ENCODE measurements at regions not wholly inside any gene's neighbourhood (a gene's known extent, or its start where the extent isn't known, plus 50 kb on each side); places are given as distances from the start of the nearest gene placed in this dataset.

DNA sequence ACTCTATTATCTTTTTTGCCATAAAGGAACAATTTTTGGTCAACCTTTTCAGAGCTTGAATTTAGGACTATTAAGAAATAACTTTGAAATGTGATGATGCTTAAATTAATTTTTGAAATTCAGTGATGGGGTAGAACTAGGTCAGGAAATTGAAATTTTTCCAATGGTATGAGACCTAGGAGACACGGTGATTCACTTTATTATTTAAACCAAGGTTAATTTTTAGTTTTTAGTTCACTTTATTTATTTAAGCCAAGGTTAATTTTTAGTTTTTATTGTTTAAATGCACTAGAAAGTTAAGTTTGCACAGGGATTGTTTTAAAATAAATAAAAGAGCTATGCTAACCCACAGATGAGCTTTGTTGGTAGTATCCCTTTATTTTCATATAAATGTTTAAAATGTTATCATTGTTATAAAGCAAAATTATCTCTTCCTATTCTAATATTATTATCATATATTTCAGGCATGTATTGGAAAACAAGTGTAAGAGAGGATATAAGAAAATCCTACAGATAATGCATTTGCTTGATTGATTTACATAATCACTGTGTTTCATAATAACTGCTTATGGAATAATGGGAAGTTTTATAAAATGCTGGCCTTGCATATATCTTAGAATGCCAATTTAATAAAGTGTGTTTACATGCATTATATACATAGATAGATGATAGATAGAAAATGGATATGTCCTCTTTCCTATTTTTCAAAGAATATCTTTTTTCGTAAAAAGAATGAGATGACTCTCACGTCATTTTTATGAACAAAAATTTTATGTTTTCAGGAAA lies 163.6 kb downstream of the HGF start:
- DNase-seq: no peak
- TF ChIP-seq EZH2phosphoT487 (IDR thresholded peaks at IDR 0.05; ENCODE audit: insufficient read depth, low read depth) (no peak), EZH2 (IDR thresholded peaks at IDR 0.05; ENCODE audit: insufficient read depth, poor library complexity, severe bottlenecking) (no peak)
- Histone ChIP-seq H3K4me3 (no peak overlapping the region), H3K79me2 (ENCODE audit: insufficient read depth) (no peaks in the 10 kb centered on the region), H3K9me3 (ENCODE audit: low read depth) (no peaks in the 10 kb centered on the region), H3K4me1 (ENCODE audit: insufficient read depth) (no peaks in the 10 kb centered on the region), H4K20me1 (ENCODE audit: insufficient read depth) (no peaks in the 10 kb centered on the region), H2AFZ (peak overlapping the region; percentile 15; the same call in 1 of the 2 replicates), H3K27ac (no peak overlapping the region), H3K9me2 (ENCODE audit: insufficient read depth) (no peaks in the 10 kb centered on the region), H3K36me3 (ENCODE audit: low read depth) (no peaks in the 10 kb centered on the region), H3K27me3 (replicated peaks; ENCODE audit: insufficient read depth) (no peaks in the 10 kb centered on the region), H3K9ac (no peak overlapping the region), H3F3A (ENCODE audit: insufficient read depth) (peaks cover 7% of the 10 kb centered on the region; the same call in 1 of the 2 replicates), H3K4me2 (ENCODE audit: unreplicated experiment) (no peak overlapping the region)
- in situ Hi-C loops (cut with MboI): no loop called here
- 98% methylated on average over 3 of the region's 3 CpGs for WGBS, 2 experiments (ENCODE audit: low coverage in 1 of 2, low lambda C conversion rate in 2 of 2, missing lambda C conversion rate in 2 of 2)

DNA sequence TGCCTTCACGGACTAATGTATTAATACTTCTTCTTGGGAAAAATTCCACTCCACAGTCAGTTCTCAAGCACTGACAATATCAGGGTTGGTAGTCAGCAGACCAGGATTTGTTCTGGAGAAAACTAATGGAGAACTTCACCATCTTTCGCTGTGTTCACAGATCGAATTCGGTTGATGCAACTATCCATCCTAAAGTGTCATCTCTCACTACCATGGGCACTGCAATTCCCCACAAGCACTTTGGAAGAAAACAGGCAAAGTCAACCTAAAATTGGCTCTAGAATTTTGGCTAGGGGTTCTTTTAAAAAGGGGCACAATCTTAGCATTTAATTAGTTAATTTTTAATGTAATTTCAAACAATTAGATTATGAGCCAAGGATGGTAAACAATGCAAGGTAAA lies 164.4 kb downstream of the HGF start:
- WGBS, 2 experiments (ENCODE audit: low coverage in 1 of 2, low lambda C conversion rate in 2 of 2, missing lambda C conversion rate in 2 of 2): 97% methylated on average over 4 of the region's 4 CpGs
- in situ Hi-C loops (cut with MboI): no loop called here
- Histone ChIP-seq H3K27me3 (replicated peaks; ENCODE audit: insufficient read depth) (no peaks in the 10 kb centered on the region), H4K20me1 (ENCODE audit: insufficient read depth) (no peaks in the 10 kb centered on the region), H3K9ac (no peak overlapping the region), H3K79me2 (ENCODE audit: insufficient read depth) (no peaks in the 10 kb centered on the region), H3K9me3 (ENCODE audit: low read depth) (no peaks in the 10 kb centered on the region), H3F3A (ENCODE audit: insufficient read depth) (peaks cover 7% of the 10 kb centered on the region; the same call in 1 of the 2 replicates), H3K4me1 (ENCODE audit: insufficient read depth) (no peaks in the 10 kb centered on the region), H3K4me2 (ENCODE audit: unreplicated experiment) (no peak overlapping the region), H3K4me3 (no peak overlapping the region), H3K27ac (no peak overlapping the region), H3K36me3 (ENCODE audit: low read depth) (no peaks in the 10 kb centered on the region), H3K9me2 (ENCODE audit: insufficient read depth) (no peaks in the 10 kb centered on the region), H2AFZ (no peak overlapping the region)
- no peak for DNase-seq
- no peak for TF ChIP-seq EZH2 (IDR thresholded peaks at IDR 0.05; ENCODE audit: insufficient read depth, poor library complexity, severe bottlenecking)
- no peak for TF ChIP-seq EZH2phosphoT487 (IDR thresholded peaks at IDR 0.05; ENCODE audit: insufficient read depth, low read depth)

DNA sequence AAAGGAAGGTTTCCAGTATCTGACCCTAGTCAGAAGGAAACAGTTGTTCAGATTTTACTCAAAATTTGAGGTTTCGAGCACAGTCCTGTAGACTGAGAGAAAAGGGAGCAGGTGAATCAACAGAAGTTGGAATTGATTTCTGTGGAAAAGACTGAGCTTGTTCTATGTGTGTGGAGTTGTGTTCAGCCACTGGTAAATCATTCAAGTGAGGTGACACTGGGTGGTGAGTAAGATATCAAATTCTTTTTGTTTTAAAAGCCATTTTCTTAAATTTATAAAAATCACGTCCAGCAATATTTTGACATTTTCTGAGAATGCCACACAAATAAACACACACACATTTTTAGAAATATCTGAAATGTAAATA lies 165.1 kb downstream of the HGF start:
- WGBS, 2 experiments (ENCODE audit: low coverage in 1 of 2, low lambda C conversion rate in 2 of 2, missing lambda C conversion rate in 2 of 2): 69 to 73% methylated on average over 2 of the region's 2 CpGs
- TF ChIP-seq EZH2phosphoT487 (IDR thresholded peaks at IDR 0.05; ENCODE audit: insufficient read depth, low read depth) (no peak), EZH2 (IDR thresholded peaks at IDR 0.05; ENCODE audit: insufficient read depth, poor library complexity, severe bottlenecking) (no peak)
- Histone ChIP-seq H3K27me3 (replicated peaks; ENCODE audit: insufficient read depth) (no peaks in the 10 kb centered on the region), H3K4me1 (ENCODE audit: insufficient read depth) (no peaks in the 10 kb centered on the region), H3F3A (ENCODE audit: insufficient read depth) (peaks cover 7% of the 10 kb centered on the region; the same call in 1 of the 2 replicates), H3K9ac (no peak overlapping the region), H3K27ac (no peak overlapping the region), H3K79me2 (ENCODE audit: insufficient read depth) (no peaks in the 10 kb centered on the region), H3K36me3 (ENCODE audit: low read depth) (no peaks in the 10 kb centered on the region), H3K9me3 (ENCODE audit: low read depth) (no peaks in the 10 kb centered on the region), H3K4me3 (no peak overlapping the region), H3K9me2 (ENCODE audit: insufficient read depth) (no peaks in the 10 kb centered on the region), H2AFZ (no peak overlapping the region), H3K4me2 (ENCODE audit: unreplicated experiment) (no peak overlapping the region), H4K20me1 (ENCODE audit: insufficient read depth) (no peaks in the 10 kb centered on the region)
- no peak for DNase-seq
- in situ Hi-C loops (cut with MboI): no loop called here

DNA sequence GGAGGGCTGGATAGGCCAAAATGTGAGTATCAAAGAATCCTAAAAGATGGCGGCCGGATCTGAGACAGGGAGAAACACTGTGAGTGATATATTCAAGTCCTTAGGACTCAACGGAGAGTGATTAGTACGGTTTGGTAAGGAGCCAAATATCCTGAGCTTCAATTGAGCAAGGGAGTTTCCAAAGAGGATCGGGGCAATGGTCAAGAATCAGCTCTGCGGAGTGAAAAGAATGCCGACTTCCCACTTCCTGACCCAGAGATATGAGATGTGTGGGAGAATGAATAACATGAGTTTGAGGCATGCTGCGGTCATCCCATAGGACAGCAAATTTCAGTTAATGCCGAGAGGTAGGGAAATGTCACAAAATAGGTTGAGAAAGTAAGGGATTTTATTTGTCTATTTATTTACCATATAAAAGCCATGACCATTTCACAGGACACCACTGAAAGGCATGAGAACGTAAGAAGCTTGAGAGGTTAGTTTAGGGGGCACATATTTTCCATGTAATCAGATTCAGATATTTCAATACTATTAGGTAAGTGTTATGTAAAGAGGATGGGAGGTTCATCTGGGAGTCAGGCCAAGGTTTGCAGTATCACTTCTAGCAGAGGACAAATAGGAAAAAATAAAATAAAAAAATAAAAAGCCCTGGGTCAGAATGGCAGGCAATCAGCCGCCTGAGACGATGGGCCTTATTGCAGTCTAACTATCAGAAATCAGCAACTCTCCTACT lies 165.6 kb downstream of the HGF start:
- Histone ChIP-seq H2AFZ (no peak overlapping the region), H3F3A (ENCODE audit: insufficient read depth) (peaks cover 7% of the 10 kb centered on the region; the same call in 1 of the 2 replicates), H3K9me2 (ENCODE audit: insufficient read depth) (no peaks in the 10 kb centered on the region), H3K4me3 (no peak overlapping the region), H4K20me1 (ENCODE audit: insufficient read depth) (no peaks in the 10 kb centered on the region), H3K36me3 (ENCODE audit: low read depth) (no peaks in the 10 kb centered on the region), H3K4me1 (ENCODE audit: insufficient read depth) (no peaks in the 10 kb centered on the region), H3K27me3 (replicated peaks; ENCODE audit: insufficient read depth) (no peaks in the 10 kb centered on the region), H3K9me3 (ENCODE audit: low read depth) (no peaks in the 10 kb centered on the region), H3K79me2 (ENCODE audit: insufficient read depth) (no peaks in the 10 kb centered on the region), H3K9ac (no peak overlapping the region), H3K27ac (no peak overlapping the region), H3K4me2 (ENCODE audit: unreplicated experiment) (no peak overlapping the region)
- in situ Hi-C loops (cut with MboI): no loop called here
- no peak for DNase-seq
- whole genome bisulfite sequencing, 2 experiments (ENCODE audit: low coverage in 1 of 2, low lambda C conversion rate in 2 of 2, missing lambda C conversion rate in 2 of 2): 95% methylated on average over 12 of the region's 12 CpGs
- TF ChIP-seq EZH2phosphoT487 (IDR thresholded peaks at IDR 0.05; ENCODE audit: insufficient read depth, low read depth): no peak
- TF ChIP-seq EZH2 (IDR thresholded peaks at IDR 0.05; ENCODE audit: insufficient read depth, poor library complexity, severe bottlenecking): no peak
